B cell (primary cell): ENCODE measurements at regions not wholly inside any gene's neighbourhood (a gene's known extent, or its start where the extent isn't known, plus 50 kb on each side); places are given as distances from the start of the nearest gene placed in this dataset.

Experiments used
- ATAC-seq: fragments of 200-7000 bp; cut with Tn5 transposase; one replicate; pipeline ENCODE4 v1.10.0; 2021; ENCODE audit warnings: low read depth, mild to moderate bottlenecking, moderate number of reproducible peaks, moderate library complexity
- CTCF ChIA-PET: fragments of 350-600 bp; sonication (Branson Sonifier 250); formaldehyde crosslinking; loops from one replicate; lab custom pipeline; 2021; ENCODE audit warnings: antibody characterized with exemption, inconsistent platforms; lab: Charles Lee
- POLR2A ChIA-PET: fragments of 350-600 bp; sonication (Branson Sonifier 250); formaldehyde crosslinking; loops from one replicate; lab custom pipeline; 2021; ENCODE audit warnings: antibody characterized with exemption; lab: Charles Lee
- DNase-seq: peaks from one replicate; pipeline ENCODE4 v3.0.0; 2013
- H2AFZ ChIP-seq: 2 replicates; pipeline ENCODE4 v1.6.1; 2012; ENCODE audit warnings: mild to moderate bottlenecking, low read depth, low read length; ENCODE audit not compliant: insufficient read depth, poor library complexity, severe bottlenecking
- H3K27ac ChIP-seq, 2 donors: 1 replicate in 1 of 2; 2 replicates in 1 of 2; pipeline ENCODE4 v1.5.1; 2012 to 2013; ENCODE audit warnings: low read length in 2 of 2, mild to moderate bottlenecking in 2 of 2, moderate library complexity in 1 of 2
- H3K27me3 ChIP-seq, 4 experiments: fragments of 200-600 bp in 1 of 4; sonication (generic) in 1 of 4; replicated peaks in 1 of 4; 1 replicate in 2 of 4; 2 replicates in 2 of 4; pipeline versions ENCODE4 v1.6.1 to v1.7.0; 2013 to 2016; ENCODE audit warnings: low read length in 3 of 4, mild to moderate bottlenecking in 2 of 4, mixed read lengths in 1 of 4, moderate library complexity in 1 of 4; ENCODE audit not compliant: insufficient read depth in 4 of 4, control insufficient read depth in 3 of 4; ENCODE audit errors: control extremely low read depth in 1 of 4
- H3K36me3 ChIP-seq, 2 experiments: replicated peaks in 1 of 2; 1 replicate in 1 of 2; 2 replicates in 1 of 2; pipeline versions ENCODE4 v1.6.1 to v1.7.1; 2013; ENCODE audit warnings: low read length in 1 of 2; ENCODE audit not compliant: insufficient read depth in 2 of 2, control insufficient read depth in 1 of 2; ENCODE audit errors: control extremely low read depth in 1 of 2, extremely low read depth in 1 of 2
- H3K4me1 ChIP-seq, 2 donors: fragments of 200-600 bp in 1 of 2; sonication (generic) in 1 of 2; 1 replicate in 1 of 2; 2 replicates in 1 of 2; pipeline versions ENCODE4 v1.5.1 to v1.6.1; 2013 to 2017; ENCODE audit warnings: low read length in 2 of 2; ENCODE audit not compliant: control insufficient read depth in 2 of 2, insufficient read depth in 2 of 2
- H3K4me2 ChIP-seq: replicated peaks from 2 replicates; pipeline ENCODE3; 2012; ENCODE audit warnings: mild to moderate bottlenecking, low read depth, low read length; ENCODE audit not compliant: poor library complexity, severe bottlenecking
- H3K4me3 ChIP-seq, 5 experiments: fragments of 200-600 bp in 1 of 5; sonication (generic) in 1 of 5; 1 replicate in 3 of 5; 2 replicates in 2 of 5; pipeline versions ENCODE4 v1.5.1 to v1.7.0; 2011 to 2016; ENCODE audit warnings: low read length in 4 of 5, mild to moderate bottlenecking in 4 of 5, low read depth in 2 of 5, control low read depth in 1 of 5, moderate library complexity in 1 of 5; ENCODE audit not compliant: insufficient read depth in 1 of 5; ENCODE audit errors: control extremely low read depth in 1 of 5, extremely low read depth in 1 of 5
- H3K79me2 ChIP-seq: fragments of 200-600 bp; sonication (generic); one replicate; pipeline ENCODE4 v1.6.0; 2016; ENCODE audit warnings: low read length; ENCODE audit not compliant: control insufficient read depth, insufficient read depth
- H3K9ac ChIP-seq: fragments of 200-600 bp; sonication (generic); 2 replicates; pipeline ENCODE4 v1.6.1; 2017; ENCODE audit warnings: mild to moderate bottlenecking, low read length, moderate library complexity
- H3K9me3 ChIP-seq, 3 donors: one replicate each; pipeline versions ENCODE4 v1.6.1 to v1.7.1; 2013; ENCODE audit warnings: low read length in 2 of 3; ENCODE audit not compliant: control insufficient read depth in 2 of 3, insufficient read depth in 1 of 3; ENCODE audit errors: control extremely low read depth in 1 of 3
- H4K20me1 ChIP-seq: 2 replicates; pipeline ENCODE4 v1.6.0; 2012; ENCODE audit warnings: mild to moderate bottlenecking, low read length; ENCODE audit not compliant: insufficient read depth, control insufficient read depth, poor library complexity, severe bottlenecking
- H3K27ac Mint-ChIP-seq: one replicate; pipeline ENCODE4 v1.8.0; 2021; ENCODE audit warnings: mixed read lengths
- H3K27me3 Mint-ChIP-seq: one replicate; pipeline ENCODE4 v1.8.0; 2021; ENCODE audit warnings: mixed read lengths
- H3K4me1 Mint-ChIP-seq: one replicate; pipeline ENCODE4 v1.8.0; 2021; ENCODE audit warnings: mixed read lengths
- H3K4me3 Mint-ChIP-seq: one replicate; pipeline ENCODE4 v1.8.0; 2021; ENCODE audit warnings: mixed read lengths
- H3K9me3 Mint-ChIP-seq: one replicate; pipeline ENCODE4 v1.8.0; 2022; ENCODE audit warnings: mixed read lengths; ENCODE audit not compliant: insufficient read depth
- CTCF ChIP-seq: fragments of 200-600 bp; IDR thresholded peaks from one replicate; pipeline ENCODE4 v1.8.0; 2022; ENCODE audit warnings: antibody characterized with exemption, mild to moderate bottlenecking
- EZH2 ChIP-seq: IDR thresholded peaks from 2 replicates; pipeline ENCODE4 v1.6.1; 2012; ENCODE audit warnings: borderline replicate concordance, low read depth, mild to moderate bottlenecking, moderate library complexity, low read length; ENCODE audit not compliant: insufficient read depth, poor library complexity, severe bottlenecking
- WGBS: methylation state at CpG from one replicate; pipeline ENCODE4 v1.1.5; 2013; ENCODE audit warnings: missing lambda C conversion rate; ENCODE audit not compliant: insufficient coverage; 5-methylcytosine and 5-hydroxymethylcytosine counted together
- intact Hi-C: fragments of 100-400 bp; cut with micrococcal nuclease; formaldehyde crosslinking; loops from one replicate; pipeline ENCODE4 v1.10.0; 2022

GRCh38 chr3:1910322-1910721 lies 188.3 kb upstream of the CNTN4 start:
- H3K27ac Mint-ChIP-seq: no peak overlapping the region
- POLR2A ChIA-PET: no interaction called here
- WGBS: no CpG with 5 or more reads among the region's 3 CpGs

GRCh38 chr3:1929788-1930414 lies 168.8 kb upstream of the CNTN4 start:
- Mint-ChIP-seq H3K27ac (no peak overlapping the region), H3K4me3 (no peak overlapping the region), H3K9me3 (peaks cover 17% of the 10 kb centered on the region), H3K4me1 (no peaks in the 10 kb centered on the region), H3K27me3 (no peaks in the 10 kb centered on the region)
- CTCF ChIA-PET: no interaction called here
- H3K27me3 ChIP-seq: no peaks in the 10 kb centered on the region
- no peak overlapping the region for H2AFZ ChIP-seq
- intact Hi-C loops: no loop called here
- POLR2A ChIA-PET: no interaction called here
- H3K27ac ChIP-seq: no peak overlapping the region
- H3K36me3 ChIP-seq: no peaks in the 10 kb centered on the region
- no peak overlapping the region for H3K4me3 ChIP-seq
- H3K4me1 ChIP-seq: no peaks in the 10 kb centered on the region
- ATAC-seq (no peak), DNase-seq (no peak)
- H4K20me1 ChIP-seq: no peaks in the 10 kb centered on the region
- no peak overlapping the region for H3K4me2 ChIP-seq
- no peaks in the 10 kb centered on the region for H3K79me2 ChIP-seq
- WGBS: 85% methylated on average over 5 of the region's 8 CpGs
- no peak overlapping the region for H3K9ac ChIP-seq
- H3K9me3 ChIP-seq: peaks cover 0 to 8% (median 0%) of the 10 kb centered on the region in 3 donors
- TF ChIP-seq EZH2 (no peak), CTCF (no peak)

More at GRCh38 chr3:1910322-1910721, 188.3 kb upstream of the CNTN4 start:
- Mint-ChIP-seq H3K4me1 (no peaks in the 10 kb centered on the region), H3K9me3 (no peaks in the 10 kb centered on the region), H3K27me3 (no peaks in the 10 kb centered on the region), H3K4me3 (no peak overlapping the region)
- H3K4me3 ChIP-seq: no peak overlapping the region
- no peaks in the 10 kb centered on the region for H3K4me1 ChIP-seq
- H3K79me2 ChIP-seq: no peaks in the 10 kb centered on the region
- CTCF ChIA-PET: no interaction called here
- no peaks in the 10 kb centered on the region for H3K27me3 ChIP-seq
- ATAC-seq (no peak), DNase-seq (no peak)
- no peaks in the 10 kb centered on the region for H4K20me1 ChIP-seq
- H3K9me3 ChIP-seq: no peaks in the 10 kb centered on the region
- H2AFZ ChIP-seq: no peak overlapping the region
- no peak overlapping the region for H3K4me2 ChIP-seq
- no peaks in the 10 kb centered on the region for H3K36me3 ChIP-seq
- TF ChIP-seq EZH2: no peak
- no peak for TF ChIP-seq CTCF
- H3K9ac ChIP-seq: no peak overlapping the region
- intact Hi-C loops: no loop called here
- H3K27ac ChIP-seq: no peak overlapping the region
